Epithelial cell of proximal tubule (primary cell): ENCODE measurements at regions not wholly inside any gene's neighbourhood (a gene's known extent, or its start where the extent isn't known, plus 50 kb on each side); places are given as distances from the start of the nearest gene placed in this dataset.
"Not testable (repeated sequence)": the region's sequence is repeated elsewhere in the genome, so short reads cannot be mapped to it uniquely, and the experiment has no call there.

ENCODE experiments used
- DNase-seq: peaks from one replicate; pipeline ENCODE4 v3.0.0-alpha.2; 2011; ENCODE audit warnings: low read depth
- H3K4me3 ChIP-seq: 2 replicates; pipeline ENCODE4 v1.5.1; 2011; ENCODE audit warnings: low read depth, mild to moderate bottlenecking, low read length
- CTCF ChIP-seq: conservative IDR thresholded peaks from 2 replicates; pipeline ENCODE4 v1.5.1; 2012; ENCODE audit warnings: low read depth, mild to moderate bottlenecking, low read length

GRCh38 chrX:123088331-123088730, 95.7 kb upstream of the GRIA3 start:
- H3K4me3 ChIP-seq, result no peak overlapping the region
- DNase-seq, result no peak
- no peak for TF ChIP-seq CTCF

GRCh38 chrX:123088930-123089329, 95.1 kb upstream of the GRIA3 start:
- DNase-seq, result no peak
- H3K4me3 ChIP-seq, result no peak overlapping the region
- no peak for TF ChIP-seq CTCF

GRCh38 chrX:123093792-123094191, 90.3 kb upstream of the GRIA3 start:
- no peak overlapping the region for H3K4me3 ChIP-seq
- DNase-seq, result no peak
- no peak for TF ChIP-seq CTCF

GRCh38 chrX:123108513-123109427, 75.3 kb upstream of the GRIA3 start:
- no peak for DNase-seq
- TF ChIP-seq CTCF, result no peak
- H3K4me3 ChIP-seq, result no peak overlapping the region

- no peak for DNase-seq
- H3K4me3 ChIP-seq, result no peak overlapping the region
- no peak for TF ChIP-seq CTCF
Measured at GRCh38 chrX:123121241-123121640, 62.8 kb upstream of the GRIA3 start.

GRCh38 chrX:123129805-123130204, 54.3 kb upstream of the GRIA3 start:
- H3K4me3 ChIP-seq, DNase-seq: not testable (repeated sequence)
